GM19043 (cell line): ENCODE measurements at regions not wholly inside any gene's neighbourhood (a gene's known extent, or its start where the extent isn't known, plus 50 kb on each side); places are given as distances from the start of the nearest gene placed in this dataset.

Experiments used
- ATAC-seq: cut with Tn5 transposase; IDR thresholded peaks from one replicate; pipeline ENCODE4 v1.9.1; 2021; ENCODE audit warnings: low read depth; ENCODE audit not compliant: unreplicated experiment

DNA sequence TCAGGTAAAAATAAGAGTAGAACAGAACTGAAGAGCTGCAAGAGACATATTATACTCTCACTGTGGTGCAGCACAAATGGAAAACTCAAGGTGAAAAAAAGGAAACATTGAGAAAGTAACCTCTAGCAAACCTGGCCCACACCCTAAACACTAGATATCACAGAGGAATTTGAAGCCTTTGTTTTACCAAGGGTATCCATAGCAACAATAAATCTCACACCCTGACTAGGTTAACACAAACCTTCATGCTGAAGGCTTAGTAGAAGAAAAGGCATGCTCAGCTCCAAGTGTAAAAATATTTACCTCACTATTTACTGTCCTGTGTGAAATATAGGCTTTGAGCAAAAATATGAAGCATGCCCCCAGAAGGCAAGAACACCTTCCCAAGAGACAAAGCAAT lies 61.9 kb upstream of the TAB3 start:
- ATAC-seq, result no peak

DNA sequence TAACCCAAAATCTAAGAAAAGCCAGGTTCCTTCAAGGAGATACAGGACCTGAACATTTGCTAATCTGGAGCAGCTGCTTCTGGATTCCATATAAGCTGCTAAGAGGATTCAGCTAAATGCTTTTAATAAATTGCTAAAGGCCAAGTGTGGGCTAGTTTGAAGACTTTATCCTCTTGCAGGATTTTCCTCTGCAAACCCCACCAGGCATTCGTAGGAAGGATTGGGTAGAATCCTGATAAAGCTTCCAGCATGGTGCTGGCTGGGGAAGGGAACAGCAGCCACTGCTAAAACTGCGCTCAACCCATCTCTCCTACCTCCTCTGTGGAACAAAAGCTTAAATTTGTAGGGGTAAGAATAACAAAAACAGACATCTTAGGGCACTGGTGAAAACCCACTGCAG lies 61.3 kb upstream of the TAB3 start:
- ATAC-seq, result no peak

DNA sequence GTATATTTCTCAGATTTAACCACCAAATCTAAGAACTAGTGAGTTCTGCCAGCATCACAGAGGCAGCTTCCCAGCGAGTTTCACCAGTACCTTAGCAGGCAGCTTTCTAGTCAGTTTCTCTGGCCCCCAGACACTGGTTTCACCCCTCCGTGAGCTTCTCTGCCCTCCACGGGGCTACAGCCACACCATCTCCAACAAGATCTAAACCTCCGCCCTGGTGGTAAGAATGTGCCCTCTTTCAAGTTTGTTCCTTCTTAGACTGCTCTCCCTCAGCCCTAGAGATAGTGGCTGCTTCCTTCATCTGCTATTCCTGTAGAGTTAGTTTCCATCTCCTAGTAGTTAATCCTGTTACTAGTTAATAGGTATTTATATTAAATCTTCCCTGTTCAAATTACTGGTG lies 60.5 kb upstream of the TAB3 start:
- ATAC-seq, result no peak

DNA sequence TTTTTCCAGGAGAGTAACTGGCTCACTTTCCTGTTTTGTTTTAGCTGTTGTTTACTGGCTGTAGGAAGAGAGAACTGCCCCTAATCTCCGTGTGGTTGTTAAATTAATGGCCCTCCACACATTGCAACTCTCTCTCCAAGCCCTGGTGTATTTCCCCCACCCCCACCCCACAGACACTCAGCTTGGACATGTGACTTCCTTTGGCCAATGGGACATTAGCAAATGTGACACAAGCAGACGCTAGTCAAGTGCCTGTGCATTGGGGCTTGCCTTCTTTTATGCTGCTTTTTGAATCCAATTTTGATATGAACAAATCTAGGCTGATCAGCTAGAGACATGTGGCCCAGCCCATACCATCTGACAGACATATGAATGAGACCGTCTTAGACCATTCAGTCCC lies 59.6 kb upstream of the TAB3 start:
- no peak for ATAC-seq

DNA sequence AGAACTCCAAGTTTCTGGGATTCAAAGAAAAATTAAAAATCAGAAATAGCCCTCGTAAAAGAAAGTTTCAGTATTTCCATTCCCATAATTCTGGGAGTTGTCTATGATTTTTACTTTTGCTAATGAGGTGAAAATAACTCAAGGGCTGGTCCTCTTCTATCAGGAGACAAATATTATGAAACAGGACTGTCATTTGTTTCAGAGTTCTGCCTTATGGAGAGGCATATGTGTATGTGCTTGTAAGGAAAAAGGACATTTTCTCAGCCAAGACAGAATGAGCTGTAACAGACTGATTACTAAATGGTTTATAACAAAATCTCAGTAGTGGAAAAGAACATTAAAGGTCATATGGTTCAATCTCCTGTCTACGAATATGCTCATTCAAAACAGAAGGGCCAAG lies 59.0 kb upstream of the TAB3 start:
- ATAC-seq, result no peak

DNA sequence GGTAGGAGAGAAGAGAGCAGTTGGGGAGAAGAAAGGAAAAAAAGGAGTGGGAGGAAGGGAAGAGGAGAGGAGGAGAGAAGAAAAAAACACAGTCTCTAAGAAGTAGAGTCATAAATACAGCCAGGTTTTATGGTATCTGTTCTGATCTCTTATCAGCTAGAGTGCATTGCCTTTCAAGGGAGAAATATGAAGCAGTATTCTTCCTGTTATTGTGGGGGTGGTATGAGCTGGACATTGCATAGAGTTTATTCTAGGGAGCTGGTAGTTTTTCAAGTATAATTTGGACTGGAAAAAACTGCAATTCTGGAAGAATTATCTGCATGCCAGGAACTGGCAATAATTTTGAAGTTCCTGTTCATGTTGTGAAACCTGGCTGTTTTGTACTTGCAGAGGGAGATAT lies 54.9 kb upstream of the TAB3 start:
- no peak for ATAC-seq

DNA sequence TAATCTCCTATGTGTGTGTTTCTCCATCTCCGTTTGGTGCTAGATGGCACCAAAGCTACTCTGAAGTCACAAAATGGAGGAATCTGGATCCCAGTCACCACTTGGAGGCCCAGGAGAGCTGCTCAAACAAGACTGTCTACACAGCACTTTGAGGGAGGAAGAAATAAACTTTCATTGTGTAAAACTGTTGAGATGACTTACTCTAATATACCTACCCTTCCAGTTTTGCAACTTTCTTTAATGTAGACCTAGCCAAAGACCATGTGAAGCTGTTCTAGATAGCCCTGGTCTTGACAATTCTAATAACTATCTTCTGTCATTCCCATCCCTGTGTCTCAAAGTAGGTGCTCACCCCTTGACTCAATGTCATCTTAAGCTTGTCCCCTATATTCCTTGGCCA lies 52.8 kb upstream of the TAB3 start:
- no peak for ATAC-seq

DNA sequence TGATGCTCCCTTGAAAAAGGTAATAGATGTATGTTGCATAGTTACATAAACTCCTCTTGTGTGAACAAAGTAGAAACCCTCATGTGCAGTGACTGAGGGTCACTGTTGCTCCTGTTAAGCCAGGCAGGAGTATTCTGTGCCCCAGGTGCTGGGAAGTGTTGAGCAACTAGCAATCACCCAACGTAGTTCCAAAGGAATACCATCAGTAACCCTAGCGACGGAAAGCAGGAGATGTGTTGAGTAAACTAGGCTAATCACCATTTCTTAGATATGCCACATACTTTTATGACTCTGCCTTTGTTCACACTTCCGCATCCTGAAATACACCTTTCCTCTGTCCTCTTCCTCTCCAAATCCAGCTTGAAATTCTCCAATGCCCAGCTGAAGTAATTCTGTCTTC lies 50.9 kb upstream of the TAB3 start:
- no peak for ATAC-seq
